Natural killer cell (primary cell): ENCODE measurements at regions not wholly inside any gene's neighbourhood (a gene's known extent, or its start where the extent isn't known, plus 50 kb on each side); places are given as distances from the start of the nearest gene placed in this dataset.

ENCODE experiments used
- ATAC-seq, 3 donors: fragments of 150-1000 bp in 2 of 3; fragments of 200-7000 bp in 1 of 3; cut with Tn5 transposase; 1 replicate in 1 of 3; 2 replicates in 2 of 3; pipeline ENCODE4 v1.10.0; 2021; ENCODE audit warnings: mild to moderate bottlenecking in 2 of 3, moderate library complexity in 2 of 3
- DNase-seq, 2 donors: peaks; one replicate each; pipeline versions ENCODE4 v3.0.0 to v3.0.0-alpha.2; 2013 to 2021; ENCODE audit warnings: mixed read lengths in 1 of 2
- H3K27ac ChIP-seq: one replicate; pipeline ENCODE4 v1.5.1; 2013; ENCODE audit warnings: mild to moderate bottlenecking, low read length
- H3K27me3 ChIP-seq: one replicate; pipeline ENCODE4 v1.6.1; 2013; ENCODE audit warnings: low read length; ENCODE audit not compliant: control insufficient read depth, insufficient read depth
- H3K36me3 ChIP-seq: one replicate; pipeline ENCODE4 v1.6.1; 2013; ENCODE audit warnings: low read length; ENCODE audit not compliant: control insufficient read depth, insufficient read depth
- H3K4me1 ChIP-seq: one replicate; pipeline ENCODE4 v1.6.1; 2013; ENCODE audit warnings: low read length; ENCODE audit not compliant: control insufficient read depth, insufficient read depth
- H3K4me3 ChIP-seq: one replicate; pipeline ENCODE4 v1.5.1; 2013; ENCODE audit warnings: low read length
- H3K9me3 ChIP-seq: one replicate; pipeline ENCODE4 v1.6.1; 2013; ENCODE audit warnings: low read length; ENCODE audit not compliant: control insufficient read depth, insufficient read depth
- H3K27ac Mint-ChIP-seq, 2 donors: one replicate each; pipeline ENCODE4 v1.8.0; 2022; ENCODE audit warnings: mild to moderate bottlenecking in 2 of 2, mixed read lengths in 2 of 2, moderate library complexity in 1 of 2
- H3K27me3 Mint-ChIP-seq, 2 donors: one replicate each; pipeline ENCODE4 v1.8.0; 2022; ENCODE audit warnings: low read depth in 2 of 2, mixed read lengths in 2 of 2
- H3K36me3 Mint-ChIP-seq: one replicate; pipeline ENCODE4 v1.8.0; 2022; ENCODE audit warnings: mixed read lengths
- H3K4me1 Mint-ChIP-seq, 2 donors: one replicate each; pipeline ENCODE4 v1.8.0; 2022; ENCODE audit warnings: mixed read lengths in 2 of 2
- H3K4me3 Mint-ChIP-seq: one replicate; pipeline ENCODE4 v1.8.0; 2022; ENCODE audit warnings: mild to moderate bottlenecking, moderate library complexity, mixed read lengths
- H3K9me3 Mint-ChIP-seq, 2 donors: one replicate each; pipeline ENCODE4 v1.8.0; 2022; ENCODE audit warnings: mixed read lengths in 2 of 2
- WGBS: methylation state at CpG from one replicate; pipeline ENCODE4 v1.1.7; 2013; ENCODE audit warnings: missing lambda C conversion rate; ENCODE audit not compliant: insufficient coverage; 5-methylcytosine and 5-hydroxymethylcytosine counted together
- intact Hi-C: fragments of 100-400 bp; cut with micrococcal nuclease; formaldehyde crosslinking; loops from one replicate; pipeline ENCODE4 v1.14.2; 2022
- TF ChIP-seq, protein P1 (sequence below): fragments of 200-600 bp; IDR thresholded peaks from one replicate; pipeline ENCODE4 v1.8.0; 2022; ENCODE audit warnings: antibody characterized with exemption

DNA sequence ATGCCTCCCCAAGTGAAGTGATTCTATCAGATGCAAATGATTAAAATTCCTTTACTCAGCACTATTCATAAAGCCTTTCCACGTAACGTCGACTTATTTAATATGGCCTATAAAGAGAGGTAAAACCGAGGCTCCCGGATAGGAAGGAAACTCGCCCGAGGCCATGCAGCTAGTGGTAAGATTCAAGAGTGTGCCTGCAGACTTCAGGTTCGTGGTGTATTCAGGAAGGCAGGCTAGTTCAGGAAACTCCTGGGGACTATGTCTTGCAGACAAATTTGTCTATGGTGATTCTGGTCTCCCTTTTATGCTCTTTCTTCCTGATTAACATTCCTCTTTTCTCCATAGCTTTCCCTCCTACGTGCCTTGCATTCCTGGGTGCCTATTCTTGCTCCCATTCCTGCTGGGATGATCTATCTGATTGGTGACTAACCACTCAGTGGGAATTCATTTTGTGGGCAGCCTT lies 150.7 kb downstream of the SST start:
- Mint-ChIP-seq H3K4me1 (no peaks in the 10 kb centered on the region), H3K9me3 (no peaks in the 10 kb centered on the region), H3K4me3 (no peak overlapping the region), H3K27ac (no peak overlapping the region), H3K27me3 (peaks cover 0 to 3% of the 10 kb centered on the region in 2 donors), H3K36me3 (no peaks in the 10 kb centered on the region)
- DNase-seq (no peak), ATAC-seq (no peak)
- 69% methylated on average over 9 of the region's 9 CpGs for WGBS
- Histone ChIP-seq H3K27ac (no peak overlapping the region), H3K4me1 (no peaks in the 10 kb centered on the region), H3K27me3 (no peaks in the 10 kb centered on the region), H3K4me3 (no peak overlapping the region), H3K36me3 (no peaks in the 10 kb centered on the region), H3K9me3 (no peaks in the 10 kb centered on the region)
- intact Hi-C loops = no loop called here
- TF ChIP-seq, protein P1, sequence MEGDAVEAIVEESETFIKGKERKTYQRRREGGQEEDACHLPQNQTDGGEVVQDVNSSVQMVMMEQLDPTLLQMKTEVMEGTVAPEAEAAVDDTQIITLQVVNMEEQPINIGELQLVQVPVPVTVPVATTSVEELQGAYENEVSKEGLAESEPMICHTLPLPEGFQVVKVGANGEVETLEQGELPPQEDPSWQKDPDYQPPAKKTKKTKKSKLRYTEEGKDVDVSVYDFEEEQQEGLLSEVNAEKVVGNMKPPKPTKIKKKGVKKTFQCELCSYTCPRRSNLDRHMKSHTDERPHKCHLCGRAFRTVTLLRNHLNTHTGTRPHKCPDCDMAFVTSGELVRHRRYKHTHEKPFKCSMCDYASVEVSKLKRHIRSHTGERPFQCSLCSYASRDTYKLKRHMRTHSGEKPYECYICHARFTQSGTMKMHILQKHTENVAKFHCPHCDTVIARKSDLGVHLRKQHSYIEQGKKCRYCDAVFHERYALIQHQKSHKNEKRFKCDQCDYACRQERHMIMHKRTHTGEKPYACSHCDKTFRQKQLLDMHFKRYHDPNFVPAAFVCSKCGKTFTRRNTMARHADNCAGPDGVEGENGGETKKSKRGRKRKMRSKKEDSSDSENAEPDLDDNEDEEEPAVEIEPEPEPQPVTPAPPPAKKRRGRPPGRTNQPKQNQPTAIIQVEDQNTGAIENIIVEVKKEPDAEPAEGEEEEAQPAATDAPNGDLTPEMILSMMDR = no peak

DNA sequence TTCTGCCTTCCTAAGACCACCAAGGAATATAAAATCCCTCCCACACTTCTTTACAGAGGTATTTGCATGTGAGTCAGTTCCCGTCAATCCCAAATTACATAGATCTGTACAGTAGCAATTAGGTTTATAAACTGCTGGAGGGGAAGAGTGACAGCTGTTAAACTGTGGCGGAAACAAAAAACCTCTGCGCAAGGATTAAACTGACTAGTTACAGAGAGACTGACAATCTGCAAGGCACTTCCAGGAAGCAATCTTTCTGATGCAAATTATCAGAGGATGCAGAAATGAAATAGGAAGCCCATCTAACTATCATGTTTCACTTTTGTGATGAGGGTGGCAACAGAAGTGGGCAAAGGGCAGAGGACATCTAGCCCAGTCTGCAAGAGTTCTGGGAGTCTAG lies 150.4 kb downstream of the RTP4 start:
- Histone ChIP-seq H3K9me3 (no peaks in the 10 kb centered on the region), H3K27me3 (no peaks in the 10 kb centered on the region), H3K4me1 (no peaks in the 10 kb centered on the region), H3K27ac (no peak overlapping the region), H3K36me3 (no peaks in the 10 kb centered on the region), H3K4me3 (no peak overlapping the region)
- H3K9me3 Mint-ChIP-seq = no peaks in the 10 kb centered on the region
- no peak for DNase-seq
- no peak for ATAC-seq
- no peak overlapping the region for H3K27ac Mint-ChIP-seq
- 95% methylated on average over 2 of the region's 3 CpGs for WGBS
- H3K4me1 Mint-ChIP-seq = no peaks in the 10 kb centered on the region
- no peak overlapping the region for H3K4me3 Mint-ChIP-seq
- TF ChIP-seq, protein P1 = no peak
- intact Hi-C loops = no loop called here
- H3K36me3 Mint-ChIP-seq = no peaks in the 10 kb centered on the region
- peaks cover 0 to 5% of the 10 kb centered on the region in 2 donors for H3K27me3 Mint-ChIP-seq

DNA sequence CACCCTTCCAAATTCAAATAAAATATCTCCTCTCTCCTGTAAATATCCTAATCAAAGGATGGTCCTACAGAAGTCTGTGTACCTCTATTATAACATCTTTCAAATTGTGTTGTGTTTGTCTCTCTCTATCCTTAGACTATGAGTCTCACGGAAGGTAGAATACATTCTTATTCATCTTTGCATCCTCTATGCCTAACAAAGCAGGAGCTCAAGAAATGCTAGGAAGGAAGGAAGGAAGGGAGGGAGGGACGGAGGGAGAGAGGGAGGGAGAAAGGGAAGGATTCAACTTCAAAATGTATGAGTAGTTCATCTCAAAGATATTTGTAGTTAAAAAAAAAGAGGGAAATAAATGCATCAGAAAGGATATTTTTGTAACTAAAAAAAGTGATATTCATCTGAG lies 150.0 kb downstream of the RTP4 start:
- Histone ChIP-seq H3K36me3 (no peaks in the 10 kb centered on the region), H3K27me3 (no peaks in the 10 kb centered on the region), H3K4me3 (no peak overlapping the region), H3K4me1 (no peaks in the 10 kb centered on the region), H3K27ac (no peak overlapping the region), H3K9me3 (no peaks in the 10 kb centered on the region)
- no peak for ATAC-seq
- Mint-ChIP-seq H3K4me3 (no peak overlapping the region), H3K27ac (no peak overlapping the region), H3K27me3 (peaks cover 0 to 5% of the 10 kb centered on the region in 2 donors), H3K36me3 (no peaks in the 10 kb centered on the region), H3K4me1 (no peaks in the 10 kb centered on the region), H3K9me3 (no peaks in the 10 kb centered on the region)
- TF ChIP-seq, protein P1 = no peak
- DNase-seq = no peak
- intact Hi-C loops = no loop called here
- WGBS = 25% methylated on average over 1 of the region's 2 CpGs

DNA sequence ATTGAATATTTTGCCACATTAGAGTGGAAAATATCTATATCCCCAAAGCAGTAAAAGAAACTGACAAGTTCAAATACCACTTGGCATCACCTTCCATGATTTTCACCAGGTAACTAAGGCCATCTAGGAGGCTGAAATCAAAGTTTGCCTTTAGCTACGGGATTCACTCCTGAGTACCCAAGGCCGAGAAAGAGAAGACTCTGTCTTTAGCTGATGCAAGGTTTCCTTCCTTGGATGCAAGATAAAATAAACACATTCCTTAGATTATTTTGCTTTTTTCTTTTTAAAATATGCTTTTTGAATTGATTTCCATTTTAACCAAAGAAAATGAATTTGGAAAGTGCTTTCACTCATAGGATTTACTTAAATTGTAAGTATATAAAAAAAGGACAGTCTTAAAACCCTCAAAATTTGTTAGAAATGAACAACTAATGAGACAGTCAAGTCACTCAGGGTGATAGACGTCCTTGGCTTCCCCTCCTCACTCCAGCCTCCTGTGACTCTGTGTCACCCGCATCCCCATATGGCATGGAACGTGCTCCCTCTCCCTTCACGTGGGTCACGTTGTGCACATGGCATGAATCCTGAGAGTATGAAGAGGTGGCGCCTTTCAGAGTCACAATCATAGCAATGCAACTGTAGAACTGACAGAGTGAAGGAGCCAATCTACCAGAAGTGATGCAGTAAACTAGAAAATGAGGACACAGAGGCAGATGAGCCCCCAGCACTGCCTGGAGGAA lies 148.4 kb downstream of the RTP4 start:
- no peaks in the 10 kb centered on the region for H3K4me1 ChIP-seq
- H3K36me3 ChIP-seq = no peaks in the 10 kb centered on the region
- no peak overlapping the region for H3K4me3 ChIP-seq
- Mint-ChIP-seq H3K36me3 (no peaks in the 10 kb centered on the region), H3K4me3 (no peak overlapping the region), H3K27ac (no peak overlapping the region), H3K4me1 (no peaks in the 10 kb centered on the region), H3K9me3 (no peaks in the 10 kb centered on the region), H3K27me3 (peaks cover 0 to 5% of the 10 kb centered on the region in 2 donors)
- no peak overlapping the region for H3K27ac ChIP-seq
- intact Hi-C loops = no loop called here
- WGBS = 75% methylated on average over 8 of the region's 8 CpGs
- no peaks in the 10 kb centered on the region for H3K27me3 ChIP-seq
- peaks cover 7% of the 10 kb centered on the region for H3K9me3 ChIP-seq
- TF ChIP-seq, protein P1 = no peak
- DNase-seq (no peak), ATAC-seq (no peak)
